Ascending aorta (tissue), 2 donors: ENCODE measurements at regions not wholly inside any gene's neighbourhood (a gene's known extent, or its start where the extent isn't known, plus 50 kb on each side); places are given as distances from the start of the nearest gene placed in this dataset.

Experiments used
- DNase-seq, 2 donors: peaks; one replicate each; pipeline ENCODE4 v3.0.0-alpha.2; 2019; ENCODE audit warnings: low spot score in 2 of 2
- H3K27ac ChIP-seq, 2 donors: fragments of 200-600 bp; sonication (generic); one replicate each; pipeline ENCODE4 v1.5.1; 2016 to 2017; ENCODE audit warnings: mild to moderate bottlenecking in 1 of 2
- H3K27me3 ChIP-seq: fragments of 200-600 bp; sonication (generic); one replicate; pipeline ENCODE4 v1.5.1; 2017
- H3K36me3 ChIP-seq, 2 donors: fragments of 200-600 bp; sonication (generic); one replicate each; pipeline ENCODE4 v1.5.1; 2016
- H3K4me1 ChIP-seq, 2 donors: fragments of 200-600 bp; sonication (generic); one replicate each; pipeline ENCODE4 v1.5.1; 2016 to 2017; ENCODE audit warnings: mild to moderate bottlenecking in 1 of 2
- H3K4me3 ChIP-seq, 2 donors: fragments of 200-600 bp; sonication (generic); one replicate each; pipeline ENCODE4 v1.5.1; 2016 to 2017; ENCODE audit warnings: mild to moderate bottlenecking in 1 of 2
- H3K9me3 ChIP-seq, 2 donors: fragments of 200-600 bp; sonication (generic); one replicate each; pipeline ENCODE4 v1.5.1; 2016
- intact Hi-C: fragments of 100-400 bp; cut with DNase I; formaldehyde crosslinking; loops from one replicate; pipeline ENCODE4 v1.15.1; 2023
- TF ChIP-seq, protein P1 (sequence below), 3 experiments: fragments of 200-600 bp in 2 of 3; fragments of 450-650 bp in 1 of 3; sonication (generic) in 2 of 3; IDR thresholded peaks; one replicate each; pipeline ENCODE4 v1.5.1; 2016 to 2019; ENCODE audit warnings: antibody characterized with exemption in 3 of 3, mild to moderate bottlenecking in 1 of 3, moderate library complexity in 1 of 3

DNA sequence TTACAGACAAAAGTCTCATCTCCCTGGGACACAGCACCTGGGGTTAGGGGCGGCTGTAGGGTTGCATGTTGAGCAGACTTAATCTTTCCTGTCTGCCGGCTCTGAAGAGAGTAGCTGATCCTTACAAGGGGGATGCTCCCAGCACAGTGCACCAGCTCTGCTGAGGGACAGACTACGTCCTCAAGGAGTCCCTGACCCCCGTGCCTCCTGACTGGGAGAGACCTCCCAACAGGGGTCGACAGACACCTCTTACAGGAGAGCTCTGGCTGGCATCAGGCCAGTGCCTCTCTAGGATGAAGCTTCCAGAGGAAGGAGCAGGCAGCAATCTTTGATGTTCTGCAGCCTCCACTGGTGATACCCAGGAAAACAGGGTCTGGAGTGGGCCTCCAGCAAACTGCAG lies 506.0 kb upstream of the FMR1 start:
- H3K4me1 ChIP-seq: no peaks in the 10 kb centered on the region
- no peak for DNase-seq
- TF ChIP-seq, protein P1, sequence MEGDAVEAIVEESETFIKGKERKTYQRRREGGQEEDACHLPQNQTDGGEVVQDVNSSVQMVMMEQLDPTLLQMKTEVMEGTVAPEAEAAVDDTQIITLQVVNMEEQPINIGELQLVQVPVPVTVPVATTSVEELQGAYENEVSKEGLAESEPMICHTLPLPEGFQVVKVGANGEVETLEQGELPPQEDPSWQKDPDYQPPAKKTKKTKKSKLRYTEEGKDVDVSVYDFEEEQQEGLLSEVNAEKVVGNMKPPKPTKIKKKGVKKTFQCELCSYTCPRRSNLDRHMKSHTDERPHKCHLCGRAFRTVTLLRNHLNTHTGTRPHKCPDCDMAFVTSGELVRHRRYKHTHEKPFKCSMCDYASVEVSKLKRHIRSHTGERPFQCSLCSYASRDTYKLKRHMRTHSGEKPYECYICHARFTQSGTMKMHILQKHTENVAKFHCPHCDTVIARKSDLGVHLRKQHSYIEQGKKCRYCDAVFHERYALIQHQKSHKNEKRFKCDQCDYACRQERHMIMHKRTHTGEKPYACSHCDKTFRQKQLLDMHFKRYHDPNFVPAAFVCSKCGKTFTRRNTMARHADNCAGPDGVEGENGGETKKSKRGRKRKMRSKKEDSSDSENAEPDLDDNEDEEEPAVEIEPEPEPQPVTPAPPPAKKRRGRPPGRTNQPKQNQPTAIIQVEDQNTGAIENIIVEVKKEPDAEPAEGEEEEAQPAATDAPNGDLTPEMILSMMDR (IDR thresholded peaks at IDR 0.05): no peak
- no peaks in the 10 kb centered on the region for H3K9me3 ChIP-seq
- H3K4me3 ChIP-seq: no peak overlapping the region
- no peak overlapping the region for H3K27ac ChIP-seq
- H3K36me3 ChIP-seq: no peaks in the 10 kb centered on the region
- intact Hi-C loops: no loop called here
- H3K27me3 ChIP-seq: no peaks in the 10 kb centered on the region

DNA sequence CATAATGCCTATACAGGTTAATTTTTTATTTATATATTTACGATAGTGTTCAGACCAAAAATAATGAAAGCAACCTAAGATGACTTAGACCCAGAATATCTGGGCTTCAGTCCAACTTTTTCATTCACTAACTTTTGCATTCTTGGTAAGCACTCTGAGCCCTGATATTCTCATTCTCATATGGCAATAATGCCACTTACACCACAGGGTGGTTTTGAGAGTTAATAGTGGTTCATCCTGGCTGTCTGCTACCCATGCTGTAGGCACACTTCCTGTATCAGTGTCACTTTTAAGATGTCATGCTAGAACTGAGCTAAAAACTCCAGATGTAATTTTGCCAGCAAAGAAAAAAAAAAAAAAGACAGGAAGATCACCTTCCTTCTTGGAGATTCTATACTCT lies 508.7 kb upstream of the FMR1 start:
- DNase-seq: no peak
- intact Hi-C loops: no loop called here
- TF ChIP-seq, protein P1 (IDR thresholded peaks at IDR 0.05): no peak

GRCh38 chrX:147378767-147379166 lies 533.0 kb upstream of the FMR1 start:
- no peaks in the 10 kb centered on the region for H3K9me3 ChIP-seq
- no peaks in the 10 kb centered on the region for H3K27me3 ChIP-seq
- intact Hi-C loops: no loop called here
- TF ChIP-seq, protein P1 (IDR thresholded peaks at IDR 0.05): no peak
- no peak for DNase-seq
- peaks cover 0 to 7% of the 10 kb centered on the region in 2 donors for H3K4me1 ChIP-seq
- H3K36me3 ChIP-seq: no peaks in the 10 kb centered on the region
- H3K4me3 ChIP-seq: no peak overlapping the region
- no peak overlapping the region for H3K27ac ChIP-seq

More for the DNA sequence above, 508.7 kb upstream of the FMR1 start:
- Histone ChIP-seq H3K4me3 (no peak overlapping the region), H3K9me3 (no peaks in the 10 kb centered on the region), H3K27me3 (no peaks in the 10 kb centered on the region), H3K27ac (no peak overlapping the region), H3K4me1 (no peaks in the 10 kb centered on the region), H3K36me3 (no peaks in the 10 kb centered on the region)

- Histone ChIP-seq H3K27ac (no peak overlapping the region), H3K4me3 (no peak overlapping the region), H3K9me3 (no peaks in the 10 kb centered on the region), H3K36me3 (no peaks in the 10 kb centered on the region), H3K4me1 (peaks cover 0 to 7% of the 10 kb centered on the region in 2 donors), H3K27me3 (no peaks in the 10 kb centered on the region)
- TF ChIP-seq, protein P1 (IDR thresholded peaks at IDR 0.05): no peak
- DNase-seq: no peak
- intact Hi-C loops: no loop called here
Measured at GRCh38 chrX:147377728-147378127, 534.0 kb upstream of the FMR1 start.

DNA sequence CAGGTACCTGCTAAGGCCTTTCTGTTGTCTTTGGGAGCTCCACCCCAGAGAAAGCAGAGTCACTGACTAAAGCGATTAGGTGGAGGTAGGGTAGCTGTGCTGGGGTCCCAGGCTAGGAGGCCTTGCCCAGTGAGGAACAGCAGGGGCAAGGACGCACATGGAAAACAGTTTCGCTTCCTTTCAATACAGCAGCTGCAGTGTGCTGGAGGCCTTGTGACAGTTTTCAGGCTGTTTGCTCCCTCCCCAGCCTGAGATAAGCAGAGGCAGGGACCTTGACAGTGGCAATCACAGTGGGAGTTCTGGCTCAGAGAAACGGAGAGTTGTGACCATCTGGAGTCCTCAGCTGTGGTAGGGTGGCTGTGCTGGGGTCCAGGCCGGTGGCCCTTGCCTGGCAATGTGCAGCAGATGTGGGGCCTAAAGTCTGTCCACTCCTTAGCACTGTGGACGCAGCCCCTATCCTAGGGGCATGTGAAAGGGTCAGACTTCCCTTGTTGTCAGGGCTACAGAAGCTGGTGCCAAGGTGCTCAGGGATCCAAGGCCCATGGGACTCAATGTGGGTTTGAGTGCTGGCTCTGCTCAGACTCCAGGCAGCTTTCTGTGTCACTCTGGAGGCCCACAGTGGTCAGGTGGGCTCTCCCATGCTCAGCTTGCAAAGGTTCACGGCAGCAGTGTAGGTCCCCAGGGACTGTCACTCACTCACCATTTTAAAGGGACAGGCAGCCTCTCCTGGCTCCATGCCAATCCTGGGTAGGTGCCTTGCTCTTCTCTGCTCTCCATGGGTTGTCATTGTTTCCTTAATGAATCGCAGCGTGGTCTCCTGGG lies 534.9 kb upstream of the FMR1 start:
- Histone ChIP-seq H3K4me1 (peaks cover 0 to 7% of the 10 kb centered on the region in 2 donors), H3K9me3 (no peaks in the 10 kb centered on the region), H3K27me3 (no peaks in the 10 kb centered on the region), H3K4me3 (no peak overlapping the region), H3K36me3 (no peaks in the 10 kb centered on the region), H3K27ac (no peak overlapping the region)
- TF ChIP-seq, protein P1 (IDR thresholded peaks at IDR 0.05): no peak
- peak in 1 of 2 donors; percentile 59 for DNase-seq
- intact Hi-C loops: no loop called here
